HepG2 (cell line): ENCODE measurements at regions not wholly inside any gene's neighbourhood (a gene's known extent, or its start where the extent isn't known, plus 50 kb on each side); places are given as distances from the start of the nearest gene placed in this dataset.

Source experiments
- AHDC1 ChIP-seq: sonication (generic); formaldehyde crosslinking; IDR thresholded peaks from 2 replicates; pipeline ENCODE4 v1.5.1; 2020; ENCODE audit warnings: mild to moderate bottlenecking, missing genetic modification reagents, borderline replicate concordance
- CSRNP1 ChIP-seq: sonication (generic); formaldehyde crosslinking; IDR thresholded peaks from 2 replicates; pipeline ENCODE4 v1.8.1; 2023; ENCODE audit warnings: mild to moderate bottlenecking, missing genetic modification reagents
- E2F5 ChIP-seq: sonication (generic); formaldehyde crosslinking; conservative IDR thresholded peaks from 2 replicates; pipeline ENCODE4 v1.4.0; 2020; ENCODE audit warnings: missing genetic modification reagents
- JDP2 ChIP-seq: sonication (generic); formaldehyde crosslinking; IDR thresholded peaks from 2 replicates; pipeline ENCODE4 v1.8.1; 2022; ENCODE audit warnings: missing genetic modification reagents, borderline replicate concordance
- MXD4 ChIP-seq: IDR thresholded peaks from 2 replicates; pipeline ENCODE4 v1.6.1; 2016; ENCODE audit warnings: mild to moderate bottlenecking, missing biosample characterization, missing genetic modification reagents
- NFE2L2 ChIP-seq: fragments of 150-350 bp; IDR thresholded peaks from 2 replicates; pipeline ENCODE4 v1.6.1; 2014; ENCODE audit warnings: low read length
- NFIB ChIP-seq: sonication (generic); formaldehyde crosslinking; IDR thresholded peaks from 2 replicates; pipeline ENCODE4 v1.9.0; 2021; ENCODE audit warnings: missing genetic modification reagents, mild to moderate bottlenecking, borderline replicate concordance
- SOX6 ChIP-seq, 2 experiments: fragments of 450-650 bp in 1 of 2; sonication (generic) in 1 of 2; formaldehyde crosslinking in 1 of 2; IDR thresholded peaks; 2 replicates each; pipeline versions ENCODE4 v1.4.0 to v1.6.1; 2017 to 2020; ENCODE audit warnings: antibody characterized with exemption in 1 of 2, mild to moderate bottlenecking in 1 of 2, missing genetic modification reagents in 1 of 2
- SP2 ChIP-seq: sonication (generic); formaldehyde crosslinking; IDR thresholded peaks from 2 replicates; pipeline ENCODE4 v1.5.1; 2020; ENCODE audit warnings: mild to moderate bottlenecking, missing genetic modification reagents
- TCF12 ChIP-seq, 2 experiments: fragments of 450-650 bp in 1 of 2; sonication (generic) in 1 of 2; formaldehyde crosslinking in 1 of 2; IDR thresholded peaks; 2 replicates each; pipeline versions ENCODE4 v1.6.1 to v1.8.0; 2017 to 2022; ENCODE audit warnings: antibody characterized with exemption in 1 of 2, mild to moderate bottlenecking in 1 of 2, missing genetic modification reagents in 1 of 2, moderate library complexity in 1 of 2
- ZFAT ChIP-seq: sonication (generic); formaldehyde crosslinking; conservative IDR thresholded peaks from 2 replicates; pipeline ENCODE4 v1.8.1; 2023; ENCODE audit warnings: missing genetic modification reagents, inconsistent platforms
- ZKSCAN8 ChIP-seq: IDR thresholded peaks from 2 replicates; pipeline ENCODE4 v1.6.1; 2016; ENCODE audit warnings: borderline replicate concordance, missing genetic modification reagents, missing compliant biosample characterization
- ZMYM3 ChIP-seq: sonication (generic); formaldehyde crosslinking; IDR thresholded peaks from 2 replicates; pipeline ENCODE4 v1.5.1; 2020; ENCODE audit warnings: mild to moderate bottlenecking, missing genetic modification reagents
- ZNF12 ChIP-seq: sonication (generic); formaldehyde crosslinking; IDR thresholded peaks from 2 replicates; pipeline ENCODE4 v1.5.0; 2020; ENCODE audit warnings: missing genetic modification reagents
- ZNF331 ChIP-seq: sonication (generic); formaldehyde crosslinking; IDR thresholded peaks from 2 replicates; pipeline ENCODE4 v1.4.0; 2020; ENCODE audit warnings: missing genetic modification reagents
- ZNF432 ChIP-seq: sonication (generic); formaldehyde crosslinking; IDR thresholded peaks from 2 replicates; pipeline ENCODE4 v1.5.0; 2020; ENCODE audit warnings: missing genetic modification reagents, mild to moderate bottlenecking, borderline replicate concordance
- ZNF512B ChIP-seq: sonication (generic); formaldehyde crosslinking; IDR thresholded peaks from 2 replicates; pipeline ENCODE4 v1.5.1; 2020; ENCODE audit warnings: missing genetic modification reagents, mild to moderate bottlenecking, borderline replicate concordance

GRCh38 chr6:26311385-26312095 lies 53.5 kb upstream of the BTN3A2 start (continued):
- TF ChIP-seq ZNF512B (no peak), E2F5 (CRISPR knock-in tag) (no peak), ZMYM3 (CRISPR knock-in tag) (0 out of 2 replicates have a peak, but pooled peaks have one; percentile 37), ZFAT (CRISPR knock-in tag) (0 out of 2 replicates have a peak, but pooled peaks have one; percentile 32), NFE2L2 (no peak), ZNF331 (CRISPR knock-in tag) (peak; percentile 85), MXD4 (no peak), ZKSCAN8 (CRISPR knock-in tag) (peak; percentile 94; the same call in 1 of the 2 replicates), TCF12 (IDR thresholded peaks at IDR 0.05) (no peak), TCF12 (CRISPR knock-in tag; IDR thresholded peaks at IDR 0.05) (no peak), ZNF12 (CRISPR knock-in tag) (no peak), CSRNP1 (CRISPR knock-in tag) (peak; percentile 9; the same call in 1 of the 2 replicates), JDP2 (CRISPR knock-in tag) (no peak), ZNF432 (CRISPR knock-in tag) (no peak), SOX6 (IDR thresholded peaks at IDR 0.05) (no peak), SOX6 (CRISPR knock-in tag; IDR thresholded peaks at IDR 0.05) (peak; percentile 43; the same call in 1 of the 2 replicates), SP2 (no peak), NFIB (CRISPR knock-in tag) (no peak), AHDC1 (CRISPR knock-in tag) (no peak)
